ENCODE measurements at regions not wholly inside any gene's neighbourhood (a gene's known extent, or its start where the extent isn't known, plus 50 kb on each side); places are given as distances from the start of the nearest gene placed in this dataset.

DNA sequence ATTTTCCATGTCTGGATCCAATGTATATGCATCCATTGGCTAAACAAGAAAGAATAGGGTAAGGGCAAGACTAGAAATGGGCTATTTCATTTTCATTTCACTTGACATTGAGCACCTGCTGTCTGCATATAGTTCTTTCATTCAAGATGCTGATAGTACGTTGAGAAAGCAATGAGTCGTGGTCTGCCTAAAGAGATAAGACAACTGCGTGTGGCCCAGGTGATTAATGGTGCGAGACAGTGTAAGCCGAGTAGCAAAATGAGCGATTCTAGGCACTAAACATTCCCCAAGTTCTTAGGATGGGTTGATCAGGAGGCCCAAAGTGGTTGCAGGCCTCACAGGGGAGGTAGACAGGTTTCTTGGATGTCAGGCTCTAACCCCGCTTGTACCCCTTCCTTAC is 235.4 kb downstream of the PDCD6IP start:
- TF ChIP-seq POLR2AphosphoS5 (IDR thresholded peaks at IDR 0.05; ENCODE audit: low read depth, low read length) (no peak), TAF1 (IDR thresholded peaks at IDR 0.05; ENCODE audit: borderline replicate concordance, low read depth, low read length) (no peak)

All from GM12892 (cell line).